ENCODE measurements at regions not wholly inside any gene's neighbourhood (a gene's known extent, or its start where the extent isn't known, plus 50 kb on each side); places are given as distances from the start of the nearest gene placed in this dataset.

DNA sequence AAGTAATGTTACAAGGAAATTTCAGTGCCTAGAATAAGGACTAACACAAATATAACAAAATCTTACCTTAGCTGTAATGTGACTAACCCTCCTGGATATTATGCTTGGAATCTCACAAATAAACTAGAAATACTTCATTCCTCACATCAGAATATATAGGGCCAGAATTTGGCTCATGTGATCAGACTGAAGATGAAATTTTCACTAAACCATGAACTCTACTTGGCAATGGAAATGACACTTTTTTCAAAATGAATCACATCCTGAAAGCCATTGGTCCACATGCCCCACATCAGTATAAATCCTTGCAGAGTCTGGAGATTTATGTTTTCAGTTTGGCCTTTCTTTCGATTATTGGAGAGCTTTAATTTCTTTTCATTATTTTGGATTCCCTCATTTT, 227.8 kb downstream of the NRIP1 start:
- H3K27ac Mint-ChIP-seq (ENCODE audit: unreplicated experiment) = no peak overlapping the region
- H3K9me3 Mint-ChIP-seq (ENCODE audit: unreplicated experiment) = no peaks in the 10 kb centered on the region
- no peaks in the 10 kb centered on the region for H3K27me3 Mint-ChIP-seq (ENCODE audit: unreplicated experiment)
- no peak for DNase-seq
- TF ChIP-seq CTCF (IDR thresholded peaks at IDR 0.05; ENCODE audit: partially characterized antibody, unreplicated experiment) = no peak
- H3K4me3 Mint-ChIP-seq (ENCODE audit: unreplicated experiment) = no peak overlapping the region
- peaks cover under 1% of the 10 kb centered on the region for H3K36me3 Mint-ChIP-seq (ENCODE audit: unreplicated experiment)
- peaks cover 1% of the 10 kb centered on the region for H3K4me1 Mint-ChIP-seq (ENCODE audit: low read depth, unreplicated experiment)

GRCh38 chr21:14833666-14834351, 231.0 kb downstream of the NRIP1 start:
- Mint-ChIP-seq H3K27ac (ENCODE audit: unreplicated experiment) (no peak overlapping the region), H3K4me1 (ENCODE audit: low read depth, unreplicated experiment) (peaks cover 1% of the 10 kb centered on the region), H3K9me3 (ENCODE audit: unreplicated experiment) (no peaks in the 10 kb centered on the region), H3K4me3 (ENCODE audit: unreplicated experiment) (no peak overlapping the region), H3K27me3 (ENCODE audit: unreplicated experiment) (no peaks in the 10 kb centered on the region), H3K36me3 (ENCODE audit: unreplicated experiment) (no peaks in the 10 kb centered on the region)
- no peak for TF ChIP-seq CTCF (IDR thresholded peaks at IDR 0.05; ENCODE audit: partially characterized antibody, unreplicated experiment)
- no peak for DNase-seq

- TF ChIP-seq CTCF (IDR thresholded peaks at IDR 0.05; ENCODE audit: partially characterized antibody, unreplicated experiment) = no peak
- Mint-ChIP-seq H3K9me3 (ENCODE audit: unreplicated experiment) (no peaks in the 10 kb centered on the region), H3K27me3 (ENCODE audit: unreplicated experiment) (no peaks in the 10 kb centered on the region), H3K36me3 (ENCODE audit: unreplicated experiment) (no peaks in the 10 kb centered on the region), H3K4me1 (ENCODE audit: low read depth, unreplicated experiment) (no peaks in the 10 kb centered on the region), H3K4me3 (ENCODE audit: unreplicated experiment) (no peak overlapping the region), H3K27ac (ENCODE audit: unreplicated experiment) (no peak overlapping the region)
- DNase-seq = no peak
Observed at GRCh38 chr21:14833241-14833640, 231.6 kb downstream of the NRIP1 start.

DNA sequence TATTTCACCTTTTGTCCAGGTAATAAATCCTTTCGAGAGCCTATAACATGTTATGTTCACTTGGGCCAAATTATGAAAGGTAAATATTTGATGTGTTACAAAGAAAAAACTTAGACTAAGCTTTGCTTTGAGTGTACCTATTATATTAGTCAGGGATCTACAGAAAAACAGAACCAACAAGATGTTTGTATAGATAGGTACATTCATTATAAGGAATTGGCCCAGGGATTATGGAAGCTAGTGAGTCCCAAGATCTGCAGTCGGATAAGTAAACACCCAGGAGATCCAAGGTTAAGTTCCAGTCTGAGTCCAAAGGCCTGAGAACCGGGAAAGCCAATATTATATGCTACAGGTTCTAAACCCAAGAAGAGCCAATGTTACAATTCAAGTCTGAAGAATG, 234.5 kb downstream of the NRIP1 start:
- DNase-seq = no peak
- Mint-ChIP-seq H3K9me3 (ENCODE audit: unreplicated experiment) (no peaks in the 10 kb centered on the region), H3K27me3 (ENCODE audit: unreplicated experiment) (no peaks in the 10 kb centered on the region), H3K27ac (ENCODE audit: unreplicated experiment) (no peak overlapping the region), H3K4me1 (ENCODE audit: low read depth, unreplicated experiment) (no peaks in the 10 kb centered on the region), H3K36me3 (ENCODE audit: unreplicated experiment) (no peaks in the 10 kb centered on the region), H3K4me3 (ENCODE audit: unreplicated experiment) (no peak overlapping the region)
- TF ChIP-seq CTCF (IDR thresholded peaks at IDR 0.05; ENCODE audit: partially characterized antibody, unreplicated experiment) = no peak

DNA sequence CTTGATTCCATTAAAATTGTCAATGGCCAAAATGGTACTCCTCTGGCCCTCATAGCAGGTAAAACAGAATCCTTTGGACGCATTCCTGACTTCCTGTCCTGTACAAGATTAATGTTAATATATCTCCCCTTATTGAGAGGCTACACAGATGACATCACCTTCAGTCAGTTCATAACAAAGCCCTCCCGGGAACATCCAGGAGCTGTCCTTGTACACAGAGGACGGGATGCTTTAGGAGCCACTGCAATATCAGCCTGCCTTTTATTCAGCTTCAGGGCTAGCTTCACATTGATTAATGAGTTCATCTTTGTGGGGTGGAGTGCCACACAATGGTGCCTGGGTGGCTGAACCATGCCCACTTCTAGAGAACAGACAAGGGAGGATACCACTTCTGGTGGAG, 235.1 kb downstream of the NRIP1 start:
- H3K36me3 Mint-ChIP-seq (ENCODE audit: unreplicated experiment) = no peaks in the 10 kb centered on the region
- no peaks in the 10 kb centered on the region for H3K4me1 Mint-ChIP-seq (ENCODE audit: low read depth, unreplicated experiment)
- no peak overlapping the region for H3K27ac Mint-ChIP-seq (ENCODE audit: unreplicated experiment)
- TF ChIP-seq CTCF (IDR thresholded peaks at IDR 0.05; ENCODE audit: partially characterized antibody, unreplicated experiment) = no peak
- no peak overlapping the region for H3K4me3 Mint-ChIP-seq (ENCODE audit: unreplicated experiment)
- H3K27me3 Mint-ChIP-seq (ENCODE audit: unreplicated experiment) = no peaks in the 10 kb centered on the region
- no peak for DNase-seq
- no peaks in the 10 kb centered on the region for H3K9me3 Mint-ChIP-seq (ENCODE audit: unreplicated experiment)
